Lung (tissue), 11 donors: ENCODE measurements at regions not wholly inside any gene's neighbourhood (a gene's known extent, or its start where the extent isn't known, plus 50 kb on each side); places are given as distances from the start of the nearest gene placed in this dataset.

Experiments
- ATAC-seq: fragments of 200-7000 bp; cut with Tn5 transposase; one replicate; pipeline ENCODE4 v1.9.1; 2020; ENCODE audit warnings: moderate number of reproducible peaks; ENCODE audit not compliant: insufficient read depth, low FRiP score
- DNase-seq, 3 donors: peaks; one replicate each; pipeline ENCODE4 v3.0.0-alpha.2; 2013 to 2017
- H3K27ac ChIP-seq, 2 donors: one replicate each; pipeline ENCODE4 v1.5.1; 2013; ENCODE audit warnings: mild to moderate bottlenecking in 2 of 2, moderate library complexity in 2 of 2, control low read depth in 1 of 2, inconsistent platforms in 1 of 2, low read depth in 1 of 2, low read length in 1 of 2
- H3K27me3 ChIP-seq, 3 donors: one replicate each; pipeline ENCODE4 v1.5.1; 2013; ENCODE audit warnings: low read length in 2 of 3; ENCODE audit not compliant: control insufficient read depth in 3 of 3, insufficient read depth in 3 of 3
- H3K36me3 ChIP-seq, 4 donors: one replicate each; pipeline ENCODE4 v1.5.1; 2013; ENCODE audit warnings: low read length in 4 of 4, mild to moderate bottlenecking in 1 of 4, moderate library complexity in 1 of 4; ENCODE audit not compliant: control insufficient read depth in 4 of 4, insufficient read depth in 4 of 4
- H3K4me1 ChIP-seq, 5 donors: one replicate each; pipeline ENCODE4 v1.5.1; 2013; ENCODE audit warnings: low read length in 5 of 5, mild to moderate bottlenecking in 2 of 5, moderate library complexity in 1 of 5; ENCODE audit not compliant: control insufficient read depth in 5 of 5, insufficient read depth in 5 of 5
- H3K4me3 ChIP-seq: one replicate; pipeline ENCODE4 v1.5.1; 2013; ENCODE audit warnings: mild to moderate bottlenecking, control low read depth, moderate library complexity
- H3K9ac ChIP-seq, 2 donors: one replicate each; pipeline ENCODE4 v1.5.1; 2013; ENCODE audit warnings: low read length in 2 of 2, control low read depth in 1 of 2; ENCODE audit not compliant: insufficient read depth in 1 of 2
- H3K9me3 ChIP-seq, 4 donors: one replicate each; pipeline ENCODE4 v1.5.1; 2013; ENCODE audit warnings: low read length in 3 of 4, mild to moderate bottlenecking in 1 of 4, moderate library complexity in 1 of 4; ENCODE audit not compliant: control insufficient read depth in 4 of 4, insufficient read depth in 3 of 4
- WGBS, 2 donors: extraction: QIAGEN DNeasy Blood & Tissue Kit; methylation state at CpG; one replicate each; pipeline ENCODE4 v1.1.7; 2013; 5-methylcytosine and 5-hydroxymethylcytosine counted together
- TF ChIP-seq, protein P1 (sequence below): IDR thresholded peaks from 2 replicates; pipeline ENCODE4 v1.5.1; 2012; ENCODE audit warnings: mild to moderate bottlenecking; ENCODE audit errors: control extremely low read depth, extremely low read depth
- donor health status: control.
- donor health status: control.
- donor health status: Bipolar disorder and iron deficiency.
- donor health status: healthy.
- donor health status: DM: yes; HTN: yes; CAD: no.

- WGBS, 2 donors, result 93 to 95% methylated on average over 7 of the region's 7 CpGs
- H3K9ac ChIP-seq, result no peak overlapping the region
- peaks cover 0 to 33% (median 4%) of the 10 kb centered on the region in 5 donors for H3K4me1 ChIP-seq
- H3K9me3 ChIP-seq, result no peaks in the 10 kb centered on the region
- ATAC-seq (no peak), DNase-seq (no peak)
- H3K27ac ChIP-seq, result no peak overlapping the region
- H3K27me3 ChIP-seq, result peaks cover 0 to 2% (median 0%) of the 10 kb centered on the region in 3 donors
- H3K4me3 ChIP-seq, result no peak overlapping the region
- TF ChIP-seq, protein P1, sequence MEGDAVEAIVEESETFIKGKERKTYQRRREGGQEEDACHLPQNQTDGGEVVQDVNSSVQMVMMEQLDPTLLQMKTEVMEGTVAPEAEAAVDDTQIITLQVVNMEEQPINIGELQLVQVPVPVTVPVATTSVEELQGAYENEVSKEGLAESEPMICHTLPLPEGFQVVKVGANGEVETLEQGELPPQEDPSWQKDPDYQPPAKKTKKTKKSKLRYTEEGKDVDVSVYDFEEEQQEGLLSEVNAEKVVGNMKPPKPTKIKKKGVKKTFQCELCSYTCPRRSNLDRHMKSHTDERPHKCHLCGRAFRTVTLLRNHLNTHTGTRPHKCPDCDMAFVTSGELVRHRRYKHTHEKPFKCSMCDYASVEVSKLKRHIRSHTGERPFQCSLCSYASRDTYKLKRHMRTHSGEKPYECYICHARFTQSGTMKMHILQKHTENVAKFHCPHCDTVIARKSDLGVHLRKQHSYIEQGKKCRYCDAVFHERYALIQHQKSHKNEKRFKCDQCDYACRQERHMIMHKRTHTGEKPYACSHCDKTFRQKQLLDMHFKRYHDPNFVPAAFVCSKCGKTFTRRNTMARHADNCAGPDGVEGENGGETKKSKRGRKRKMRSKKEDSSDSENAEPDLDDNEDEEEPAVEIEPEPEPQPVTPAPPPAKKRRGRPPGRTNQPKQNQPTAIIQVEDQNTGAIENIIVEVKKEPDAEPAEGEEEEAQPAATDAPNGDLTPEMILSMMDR, result no peak
- no peaks in the 10 kb centered on the region for H3K36me3 ChIP-seq
Measured at GRCh38 chr6:44661221-44662008, 273.9 kb downstream of the CDC5L start.

GRCh38 chr6:44662461-44663121 is 275.1 kb downstream of the CDC5L start:
- no peaks in the 10 kb centered on the region for H3K36me3 ChIP-seq
- no peaks in the 10 kb centered on the region for H3K9me3 ChIP-seq
- H3K27ac ChIP-seq, result no peak overlapping the region
- H3K4me1 ChIP-seq, result peaks cover 0 to 27% (median 4%) of the 10 kb centered on the region in 5 donors
- ATAC-seq (no peak), DNase-seq (peak; percentile 31 to 45 (median 39))
- TF ChIP-seq, protein P1, result no peak
- no peak overlapping the region for H3K4me3 ChIP-seq
- H3K9ac ChIP-seq, result no peak overlapping the region
- H3K27me3 ChIP-seq, result peaks cover 0 to 2% (median 0%) of the 10 kb centered on the region in 3 donors
- 52 to 64% methylated on average over 13 of the region's 13 CpGs for whole genome bisulfite sequencing, 2 donors

- H3K27me3 ChIP-seq, result peaks cover 0 to 2% (median 0%) of the 10 kb centered on the region in 3 donors
- no peaks in the 10 kb centered on the region for H3K36me3 ChIP-seq
- peaks cover 0 to 38% (median 4%) of the 10 kb centered on the region in 5 donors for H3K4me1 ChIP-seq
- no peak for ATAC-seq
- DNase-seq, result no peak
- WGBS, 2 donors, result 89 to 90% methylated on average over 10 of the region's 10 CpGs
- H3K27ac ChIP-seq, result no peak overlapping the region
- H3K9ac ChIP-seq, result no peak overlapping the region
- no peak overlapping the region for H3K4me3 ChIP-seq
- TF ChIP-seq, protein P1, result no peak
- H3K9me3 ChIP-seq, result no peaks in the 10 kb centered on the region
Measured at GRCh38 chr6:44663860-44664634, 276.5 kb downstream of the CDC5L start.
